NCI-H748 (cell line): ENCODE measurements at regions not wholly inside any gene's neighbourhood (a gene's known extent, or its start where the extent isn't known, plus 50 kb on each side); places are given as distances from the start of the nearest gene placed in this dataset.

Experiments
- DNase-seq: peaks from one replicate; lab custom pipeline; 2025; ENCODE audit not compliant: unreplicated experiment; lab: John Stamatoyannopoulos, UW

DNA sequence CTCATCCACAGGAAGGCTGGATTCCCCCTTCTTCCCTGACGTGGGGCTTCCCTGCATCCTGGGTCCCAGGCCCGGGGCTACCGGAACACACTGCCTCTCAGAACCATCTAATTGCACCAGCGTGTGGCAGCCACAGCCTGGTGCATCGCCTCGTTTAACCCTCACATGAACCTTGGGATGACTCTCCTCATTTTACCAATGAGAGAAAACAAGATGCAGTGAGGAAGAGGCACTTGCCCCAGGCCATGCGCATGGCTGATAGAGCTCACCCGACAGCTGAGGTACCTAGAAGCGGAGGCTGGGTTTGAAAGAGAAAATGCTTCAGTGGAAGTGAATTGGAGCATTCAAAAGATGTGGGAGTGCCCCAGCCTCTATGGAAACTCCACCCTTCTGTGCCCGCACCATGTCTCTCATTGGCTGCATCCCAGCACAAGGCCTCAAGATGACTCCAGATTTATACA is 162.3 kb downstream of the KATNIP start:
- DNase-seq, result no peak

DNA sequence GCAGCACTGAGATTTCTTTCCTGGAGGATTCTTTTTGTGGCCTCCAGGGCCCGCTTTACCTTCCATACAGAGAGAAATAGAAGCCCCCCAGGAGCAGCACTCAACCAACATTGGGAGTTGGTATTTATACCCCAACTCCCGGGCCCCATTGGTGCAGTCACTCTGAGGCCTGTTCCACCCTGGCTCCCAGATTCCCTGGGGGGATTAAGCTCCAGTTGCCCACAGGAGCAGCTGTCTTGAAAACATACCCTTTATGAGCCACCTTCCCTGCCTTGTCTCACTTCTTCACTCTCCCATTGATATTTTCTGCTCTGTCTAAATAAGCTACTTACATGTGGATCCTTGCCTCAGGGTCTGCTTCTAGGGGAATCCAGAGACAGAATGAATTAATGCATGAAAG is 167.8 kb downstream of the KATNIP start:
- DNase-seq, result no peak

DNA sequence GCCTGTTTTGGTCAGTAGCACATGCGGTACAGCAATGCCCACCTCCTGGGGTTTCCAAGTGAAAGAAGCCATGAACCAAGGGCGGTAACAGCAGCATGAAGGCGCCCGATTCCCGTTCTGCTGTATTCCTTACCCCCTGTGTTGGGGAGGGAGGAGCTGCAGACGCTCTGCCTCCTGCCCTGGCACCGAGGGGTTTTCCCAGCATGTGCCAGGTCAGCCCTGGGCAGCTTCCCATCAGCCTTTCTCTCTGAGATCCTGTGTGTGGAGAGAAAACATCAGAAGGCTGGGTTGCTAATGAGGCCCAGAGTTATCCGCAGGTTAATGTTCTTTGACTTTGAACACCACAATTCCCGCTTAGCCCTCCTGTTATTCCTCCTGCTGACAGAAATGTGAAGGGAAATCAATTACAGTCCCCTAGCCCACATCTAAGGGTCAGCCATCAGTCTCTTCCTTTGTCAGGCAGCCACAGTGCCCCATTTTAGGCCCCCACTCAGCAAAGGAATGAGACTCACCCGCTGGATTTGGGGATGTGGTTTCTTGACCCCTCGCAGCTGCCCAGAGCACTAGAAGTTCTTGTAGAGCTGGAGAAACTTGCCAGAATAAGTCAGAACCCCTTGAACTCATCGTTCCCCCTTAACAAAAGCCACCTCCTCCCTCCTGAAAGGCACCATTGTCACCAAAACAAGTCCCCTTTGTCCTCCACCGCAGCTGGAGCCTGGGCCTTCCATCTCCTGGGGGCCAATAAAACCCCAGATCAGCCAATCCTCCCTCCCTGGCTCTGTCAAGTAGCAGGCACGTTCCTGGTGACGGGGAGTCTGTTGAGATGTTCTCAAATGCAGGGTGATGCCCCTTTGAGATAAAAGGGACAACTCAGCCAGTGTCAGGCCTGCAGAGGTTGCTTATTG is 168.5 kb downstream of the KATNIP start:
- no peak for DNase-seq

DNA sequence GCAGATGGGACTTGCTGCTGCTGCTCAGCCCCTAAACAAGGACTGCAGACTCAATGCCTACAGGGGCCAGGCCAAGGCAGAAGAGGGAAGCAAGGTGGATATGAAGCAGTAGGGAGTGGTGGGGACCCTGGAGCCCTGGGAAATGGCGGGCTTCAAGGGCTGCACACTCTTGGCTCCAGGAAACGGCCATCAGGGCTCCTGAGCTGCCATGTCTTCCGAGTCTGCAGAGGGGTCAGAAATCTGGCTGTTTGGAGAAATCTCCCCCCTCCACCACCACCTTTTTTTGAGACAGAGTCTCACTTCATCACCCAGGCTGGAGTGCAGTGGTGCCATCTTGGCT is 169.1 kb downstream of the KATNIP start:
- DNase-seq, result no peak

DNA sequence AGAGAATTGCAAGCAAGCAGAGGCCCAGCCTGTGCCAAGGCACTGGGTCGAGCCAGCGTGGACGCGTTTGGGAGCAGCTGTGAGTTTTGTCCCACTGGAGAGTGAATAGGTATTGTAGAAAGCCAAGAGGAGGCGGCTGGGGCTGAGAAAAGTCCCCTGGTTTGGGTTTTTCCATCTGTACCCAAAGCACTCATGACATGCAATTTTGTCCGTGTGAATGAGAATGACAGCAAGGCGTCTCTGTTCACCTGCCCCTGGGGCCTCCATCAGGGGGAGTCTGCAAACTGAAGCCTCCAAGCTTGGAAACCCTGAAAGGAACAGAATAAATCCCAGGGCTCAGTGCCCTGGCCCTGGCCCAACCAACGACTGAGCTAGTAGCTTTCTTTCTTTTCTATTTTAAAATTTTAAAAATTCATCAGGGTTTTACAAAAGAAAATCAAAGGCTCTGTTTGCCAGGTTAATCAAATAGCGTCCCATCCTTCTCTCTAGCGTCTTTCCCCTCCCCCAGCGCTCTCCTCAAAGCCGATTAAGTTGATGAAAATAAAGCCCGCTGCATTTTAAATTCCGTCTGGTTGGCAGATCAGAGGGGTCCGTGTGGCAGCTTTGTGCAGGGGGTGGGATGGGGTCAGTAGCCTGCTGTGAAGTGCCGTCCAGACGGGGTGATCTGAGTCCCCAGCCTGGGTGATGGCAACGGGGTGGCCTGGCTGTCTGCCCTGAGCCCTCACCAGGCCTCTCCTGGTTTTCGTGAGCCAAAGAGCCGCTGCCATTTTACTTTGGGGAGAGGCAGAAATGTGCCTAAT is 171.0 kb downstream of the KATNIP start:
- no peak for DNase-seq

DNA sequence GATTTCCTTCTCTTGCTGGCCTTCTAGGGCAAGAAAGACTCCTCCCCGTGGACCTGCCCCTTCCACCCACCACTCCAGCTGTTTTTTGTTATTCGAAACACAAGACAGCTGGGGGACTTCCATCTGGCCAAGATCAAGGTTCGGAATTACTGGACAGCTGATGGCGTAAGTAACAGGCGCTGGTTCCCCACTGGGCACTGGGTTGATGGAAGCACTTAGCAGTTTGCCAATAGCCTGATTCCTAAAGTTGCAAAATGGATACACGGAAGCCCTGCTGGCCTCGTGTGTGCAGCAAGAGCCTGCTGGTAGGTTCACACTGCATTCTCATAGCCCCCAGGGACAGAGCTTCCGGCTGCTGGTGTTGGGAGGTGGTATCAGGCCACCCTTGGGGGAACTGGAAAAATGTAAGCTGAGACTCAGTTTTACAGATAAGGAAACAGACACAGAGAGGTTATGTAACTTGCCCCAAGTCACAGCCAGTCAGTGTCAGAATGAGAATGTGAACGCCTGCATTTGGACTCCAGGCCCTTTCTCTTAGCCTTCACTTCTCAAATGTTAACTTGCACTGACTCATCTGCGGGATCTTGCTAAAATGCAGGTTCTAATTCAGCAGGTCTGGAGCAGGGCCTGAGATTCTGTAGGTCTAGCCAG is 171.7 kb downstream of the KATNIP start:
- DNase-seq, result no peak

DNA sequence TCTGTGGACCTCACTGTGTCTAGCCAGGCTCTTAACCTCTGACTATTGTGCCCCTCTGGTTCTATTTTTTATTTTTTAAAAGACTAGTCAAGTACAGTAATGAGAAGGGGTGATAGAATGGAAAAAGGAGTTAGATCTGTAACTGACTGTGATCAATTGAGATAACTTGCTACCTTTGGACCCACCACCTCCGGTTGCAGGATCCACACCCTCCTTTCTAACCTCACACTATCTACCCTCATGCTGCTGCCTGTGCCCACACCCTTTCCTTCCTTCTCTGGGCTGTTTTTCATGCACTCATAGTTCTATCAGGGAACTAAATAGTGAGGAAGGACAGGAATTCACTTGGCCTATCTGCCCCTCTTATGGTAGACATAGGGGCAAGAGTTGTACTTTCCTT is 172.3 kb downstream of the KATNIP start:
- DNase-seq, result no peak

DNA sequence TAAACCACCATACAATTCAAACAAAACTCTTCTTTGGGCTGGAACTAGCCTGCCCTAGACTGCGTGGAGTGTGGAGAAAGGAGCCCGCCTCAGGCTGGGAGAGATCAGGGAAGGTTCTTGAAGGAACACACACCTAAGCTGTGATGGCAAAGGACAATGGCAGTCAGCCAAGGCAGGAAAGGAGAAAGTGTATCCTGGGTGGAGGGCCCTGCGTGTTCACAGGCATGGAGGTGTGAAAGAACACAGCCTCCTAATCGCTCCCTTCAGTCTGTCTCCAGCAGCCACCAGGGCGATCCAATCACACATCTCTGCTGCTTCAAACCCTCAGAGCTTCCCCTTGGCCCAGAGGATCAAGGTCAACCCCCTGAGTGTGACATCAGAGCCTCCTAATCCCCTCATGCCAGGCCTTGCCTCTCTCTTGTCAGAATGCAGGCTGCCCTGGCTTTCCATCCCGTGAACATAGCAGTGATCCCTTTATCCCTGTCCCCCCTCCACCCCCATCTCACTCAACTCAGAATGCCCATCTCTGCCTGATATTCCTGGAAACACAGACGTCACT is 173.0 kb downstream of the KATNIP start:
- DNase-seq, result no peak

DNA sequence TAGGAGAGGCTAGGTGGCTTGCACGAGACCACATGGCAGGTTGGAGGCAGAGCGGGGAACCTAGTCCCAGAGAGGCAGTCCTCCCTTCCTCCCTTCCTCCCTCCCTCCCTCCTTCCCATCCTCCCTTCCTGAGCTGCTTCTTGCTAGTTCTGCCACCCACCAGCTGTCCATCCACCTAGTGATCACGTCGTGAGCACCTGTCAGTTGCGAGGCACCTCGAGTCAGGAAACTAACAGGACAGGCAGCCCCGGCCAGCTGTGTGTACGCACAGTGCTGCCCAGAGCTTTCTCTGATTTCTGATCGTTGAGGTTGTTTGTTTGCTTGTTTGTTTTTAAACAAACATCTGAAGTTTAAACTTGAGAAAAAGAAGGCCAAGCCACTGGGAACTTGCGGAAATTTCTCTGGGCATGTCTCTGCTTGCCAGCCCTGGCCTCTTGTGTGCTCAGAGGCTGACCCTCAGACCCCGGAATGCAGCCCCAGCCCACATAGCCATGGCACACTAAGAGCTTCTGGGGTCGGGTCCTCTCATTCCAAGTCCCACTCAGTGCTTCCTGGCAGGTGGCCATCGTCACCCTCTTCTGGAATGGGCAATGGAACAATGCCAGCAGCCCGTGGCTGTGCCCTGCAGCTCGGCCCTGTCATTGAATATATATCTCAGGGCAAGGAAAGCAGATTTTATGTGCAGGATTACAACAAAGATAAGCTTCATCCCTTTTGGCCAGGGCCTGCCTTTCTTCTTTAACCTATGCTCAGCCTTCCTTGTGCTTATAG is 174.0 kb downstream of the KATNIP start:
- DNase-seq, result no peak

DNA sequence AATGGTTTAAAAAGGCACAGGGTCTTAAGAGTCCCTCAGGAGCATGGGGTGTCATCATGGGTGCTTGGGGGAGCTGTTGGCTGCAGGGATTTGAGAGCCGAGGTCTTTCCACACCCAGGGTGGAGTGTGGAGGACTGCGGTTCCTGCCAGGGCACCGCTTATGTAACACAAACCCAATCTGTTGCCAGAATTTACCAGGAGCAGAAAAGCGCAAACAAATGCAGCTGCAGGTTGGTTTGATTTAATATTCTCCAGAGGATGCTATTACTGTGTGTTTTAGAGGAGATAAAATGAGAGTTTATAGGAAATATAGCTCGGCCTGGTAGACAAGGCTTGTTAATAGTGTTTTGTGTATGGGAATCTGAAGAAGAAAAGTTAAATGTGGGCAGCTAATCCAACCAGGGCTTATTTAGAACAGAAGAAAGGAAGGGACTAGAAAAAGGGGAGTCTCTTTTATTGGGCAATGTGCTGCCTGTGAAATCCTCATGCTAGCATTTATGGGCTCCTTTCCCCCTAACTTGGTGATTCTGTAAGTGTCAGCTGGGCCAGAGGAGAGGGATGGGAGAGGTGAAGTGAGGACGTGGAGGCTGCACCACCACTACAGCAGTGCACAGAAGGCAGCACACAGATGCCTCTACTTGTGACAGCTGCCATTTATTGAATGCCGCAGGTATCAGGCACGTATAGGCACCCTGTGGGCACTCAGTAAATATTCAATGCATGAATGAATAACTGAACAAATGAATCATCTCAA is 174.7 kb downstream of the KATNIP start:
- DNase-seq, result no peak

DNA sequence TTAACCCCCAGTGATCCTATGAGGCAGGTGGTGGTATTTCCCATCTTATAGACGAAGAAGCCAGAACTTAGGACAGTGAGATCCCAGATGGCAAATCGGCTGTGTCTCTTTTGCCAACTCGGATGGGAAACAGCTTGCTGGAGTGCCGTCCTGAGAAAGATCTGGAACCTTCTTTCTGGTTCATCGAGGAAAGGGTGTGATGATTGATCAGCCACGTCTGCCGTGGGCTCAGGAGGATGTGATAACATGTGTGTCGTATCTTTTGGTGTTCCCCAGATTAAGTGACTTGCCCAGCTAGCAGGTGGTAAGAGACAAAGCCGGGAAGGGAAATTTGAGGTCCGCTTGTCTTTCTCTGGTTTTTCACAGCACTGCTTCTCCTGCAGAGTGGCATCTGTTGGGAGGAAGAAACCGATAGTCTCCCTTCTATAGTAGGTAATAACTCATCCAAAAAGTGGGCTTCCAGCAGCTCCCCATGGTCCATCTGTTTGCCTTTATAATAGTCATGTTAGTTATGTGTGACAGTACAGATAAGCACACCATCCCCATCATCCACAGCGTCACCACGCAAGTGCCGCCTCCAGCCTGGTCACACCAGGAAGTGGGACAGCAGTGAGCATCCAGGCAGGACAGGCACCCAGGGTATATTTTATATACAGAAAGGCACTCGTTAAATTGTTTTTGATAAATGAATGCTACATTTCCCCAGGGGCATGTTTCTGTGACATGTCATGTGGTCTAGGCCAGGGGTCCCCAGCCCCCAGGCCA is 175.5 kb downstream of the KATNIP start:
- DNase-seq, result no peak

DNA sequence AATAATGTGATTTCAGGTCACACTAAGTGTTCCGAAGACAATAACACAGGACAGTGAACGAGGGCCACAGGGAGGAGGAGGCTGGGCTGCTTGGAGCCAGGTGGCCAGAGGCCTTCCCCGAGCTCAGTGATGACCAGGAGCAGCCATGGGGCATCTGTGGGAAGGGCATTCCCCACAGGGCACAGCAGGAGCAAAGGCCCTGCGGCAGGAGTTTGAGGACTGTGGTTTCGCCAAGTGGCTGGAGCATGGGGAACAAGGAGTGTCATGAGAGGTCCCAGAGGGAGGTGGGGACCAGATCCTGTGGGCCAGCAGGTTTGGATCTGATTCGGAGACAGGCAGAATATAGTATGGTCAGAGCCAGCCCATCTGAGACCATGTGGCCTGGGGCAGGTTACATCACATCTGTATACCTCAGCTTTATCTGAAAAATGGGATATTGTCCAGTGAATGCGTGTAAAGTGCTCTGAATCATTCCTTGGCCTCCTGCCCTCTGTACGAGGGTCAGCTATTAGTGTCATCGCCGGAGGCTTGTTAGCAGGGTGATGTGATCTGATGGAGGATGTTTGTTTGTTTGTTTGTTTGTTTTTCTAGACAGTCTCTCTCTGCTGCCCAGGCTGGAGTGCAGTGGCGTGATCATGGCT is 176.8 kb downstream of the KATNIP start:
- DNase-seq, result no peak

DNA sequence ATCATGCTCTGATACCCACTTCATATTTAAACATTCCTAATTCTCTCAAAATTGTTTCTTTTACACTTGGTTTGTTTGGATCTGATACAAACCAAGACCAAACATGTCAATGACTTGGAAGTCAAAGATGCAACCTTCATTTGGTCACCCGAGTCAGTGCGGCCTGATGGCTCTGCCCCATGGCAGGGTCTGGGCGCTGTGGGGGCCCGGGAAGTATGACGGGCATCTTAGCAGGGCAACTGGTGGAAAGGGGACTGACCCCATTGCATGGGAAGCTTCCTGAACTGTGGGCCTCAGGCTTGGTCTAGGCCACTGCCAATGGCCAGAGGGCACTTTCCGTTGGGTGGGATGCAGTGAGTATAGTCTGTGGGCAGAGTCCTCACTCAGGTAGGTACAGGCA is 178.0 kb downstream of the KATNIP start:
- DNase-seq, result no peak

DNA sequence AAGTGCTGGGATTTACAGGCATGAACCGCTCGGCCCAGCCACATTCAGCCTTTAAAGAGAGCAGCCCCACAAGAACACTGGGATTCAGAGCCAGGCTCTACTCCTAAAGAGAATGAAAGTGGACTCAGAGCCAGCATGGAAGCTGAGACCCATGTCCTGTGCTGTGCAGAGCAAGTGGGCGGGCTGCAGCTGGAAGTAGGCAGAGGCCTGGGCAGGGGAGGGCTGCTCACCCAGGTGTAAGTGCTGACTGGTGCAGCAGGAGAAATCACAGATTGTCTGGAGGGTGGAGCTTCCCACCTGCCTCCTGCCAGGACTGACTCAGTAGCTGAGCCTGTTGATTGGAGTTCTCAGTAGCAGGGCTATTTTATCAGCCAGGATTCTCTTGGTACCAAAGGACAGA is 178.7 kb downstream of the KATNIP start:
- DNase-seq, result no peak

DNA sequence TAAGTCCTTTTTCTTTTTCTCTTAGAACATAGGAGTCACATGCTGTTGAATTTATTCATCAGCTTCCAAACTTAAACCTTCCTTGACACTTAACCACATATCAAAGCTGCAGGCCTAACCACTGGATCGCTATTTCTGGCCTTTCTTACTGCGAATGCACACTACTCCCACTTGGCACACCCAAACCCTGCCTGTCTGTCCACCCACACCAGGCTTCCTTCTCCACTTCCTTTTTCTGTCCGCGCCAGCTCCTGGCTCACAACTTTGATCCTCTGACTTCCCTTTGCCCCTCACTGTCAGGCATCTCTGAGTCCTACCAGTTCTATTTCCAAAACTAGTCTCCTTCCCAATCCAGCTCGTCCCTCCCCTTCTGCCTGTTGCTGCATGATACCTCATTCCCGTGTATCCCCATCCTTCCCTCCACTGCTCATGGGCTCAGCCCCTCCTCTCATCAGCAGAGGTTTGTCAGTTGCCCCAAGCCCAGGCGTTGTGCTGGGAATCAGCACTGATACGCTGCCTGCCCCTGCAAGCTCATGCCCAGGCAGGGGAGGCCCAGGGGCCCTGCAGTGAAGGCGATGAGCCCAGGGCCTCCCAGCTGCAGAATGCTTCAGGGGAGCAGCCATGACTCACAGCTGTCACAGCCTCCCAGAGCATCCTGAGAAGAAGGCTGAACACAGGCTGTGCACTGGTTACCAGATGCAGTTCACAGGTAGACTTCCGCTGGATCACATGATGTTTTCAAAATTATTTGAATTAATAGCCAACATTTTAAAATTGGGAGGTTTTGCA is 179.8 kb downstream of the KATNIP start:
- DNase-seq, result no peak

DNA sequence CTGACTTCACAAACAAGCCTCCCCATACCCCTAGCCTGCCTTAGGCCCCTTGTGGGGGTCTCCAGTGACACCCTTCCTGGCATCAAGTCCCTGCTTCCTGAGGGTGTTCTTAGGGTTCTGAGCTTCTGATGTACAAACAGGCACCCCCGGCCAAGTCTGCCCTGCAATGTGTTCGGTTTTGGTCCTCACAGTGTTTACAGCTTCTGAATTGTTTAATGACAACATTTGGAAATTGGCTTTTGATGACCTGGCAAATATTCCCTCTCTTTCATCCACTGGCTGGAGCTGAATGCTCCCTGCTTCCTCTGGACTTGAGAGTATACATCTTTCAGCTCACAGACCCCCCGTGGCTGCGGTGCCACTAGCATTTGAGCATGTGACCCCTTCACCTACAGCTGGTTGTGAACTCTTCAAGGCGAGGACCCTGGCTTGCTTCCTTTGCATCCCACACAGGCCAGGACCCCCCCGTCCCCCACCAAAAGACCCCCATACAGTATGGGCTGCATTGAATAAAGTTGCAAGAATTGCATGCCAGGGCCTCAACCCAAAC is 180.8 kb downstream of the KATNIP start:
- no peak for DNase-seq

DNA sequence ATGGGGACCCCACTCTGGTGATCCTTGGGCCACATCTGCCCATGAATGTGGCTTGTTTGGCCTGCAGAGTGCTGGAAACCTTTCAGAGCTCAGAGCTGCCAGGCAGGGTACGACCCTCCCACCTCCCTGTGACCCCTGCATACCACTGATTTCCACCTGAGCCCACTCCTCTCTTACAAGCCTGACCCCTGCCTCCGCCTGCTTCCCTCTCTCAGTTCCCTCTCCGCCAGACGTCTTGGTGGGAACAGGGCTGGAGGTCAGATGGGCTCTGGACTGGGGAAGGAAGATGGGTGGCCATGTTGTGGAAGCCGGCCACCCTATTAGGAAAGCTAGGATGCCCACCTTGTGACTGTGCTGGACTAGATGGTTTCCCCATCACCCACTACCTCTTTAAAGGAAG is 185.1 kb downstream of the KATNIP start:
- no peak for DNase-seq

DNA sequence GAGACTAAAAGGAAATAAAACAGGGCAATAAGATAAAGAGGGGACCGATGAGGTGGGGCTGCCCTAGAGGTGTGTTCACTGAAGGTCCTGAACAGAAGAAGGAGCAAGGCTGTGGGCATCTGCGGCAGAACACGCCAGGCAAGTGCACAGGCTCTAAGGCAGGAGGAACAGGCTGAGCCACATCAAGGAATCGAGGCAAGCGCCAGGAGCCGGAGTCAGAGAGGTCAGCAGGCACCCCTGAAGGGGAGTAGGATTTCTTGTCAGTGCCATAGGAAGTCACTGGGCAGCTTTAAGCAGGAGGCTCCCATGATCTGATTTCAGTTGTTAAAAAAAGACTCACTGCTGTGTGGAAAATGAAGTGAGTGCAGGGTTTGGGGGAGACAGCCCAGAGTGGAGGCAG is 186.5 kb downstream of the KATNIP start:
- no peak for DNase-seq
